Left lobe of liver (tissue), 2 donors: ENCODE measurements at regions not wholly inside any gene's neighbourhood (a gene's known extent, or its start where the extent isn't known, plus 50 kb on each side); places are given as distances from the start of the nearest gene placed in this dataset.

Experiments used
- ATAC-seq: fragments of 200-7000 bp; cut with Tn5 transposase; one replicate; pipeline ENCODE4 v1.9.1; 2020; ENCODE audit warnings: mild to moderate bottlenecking, moderate library complexity
- DNase-seq: peaks from one replicate; pipeline ENCODE4 v3.0.0-alpha.2; 2020; ENCODE audit warnings: low spot score
- donor health status: DM: no; HTN: no; CAD: no; lungs with moderate emphysema.
- donor health status: DM: no; HTN: yes; CAD: no.

- no peak for ATAC-seq
- DNase-seq = no peak
These were observed 440.8 kb upstream of the SALL3 start for GRCh38 chr18:78538669-78539440.

DNA sequence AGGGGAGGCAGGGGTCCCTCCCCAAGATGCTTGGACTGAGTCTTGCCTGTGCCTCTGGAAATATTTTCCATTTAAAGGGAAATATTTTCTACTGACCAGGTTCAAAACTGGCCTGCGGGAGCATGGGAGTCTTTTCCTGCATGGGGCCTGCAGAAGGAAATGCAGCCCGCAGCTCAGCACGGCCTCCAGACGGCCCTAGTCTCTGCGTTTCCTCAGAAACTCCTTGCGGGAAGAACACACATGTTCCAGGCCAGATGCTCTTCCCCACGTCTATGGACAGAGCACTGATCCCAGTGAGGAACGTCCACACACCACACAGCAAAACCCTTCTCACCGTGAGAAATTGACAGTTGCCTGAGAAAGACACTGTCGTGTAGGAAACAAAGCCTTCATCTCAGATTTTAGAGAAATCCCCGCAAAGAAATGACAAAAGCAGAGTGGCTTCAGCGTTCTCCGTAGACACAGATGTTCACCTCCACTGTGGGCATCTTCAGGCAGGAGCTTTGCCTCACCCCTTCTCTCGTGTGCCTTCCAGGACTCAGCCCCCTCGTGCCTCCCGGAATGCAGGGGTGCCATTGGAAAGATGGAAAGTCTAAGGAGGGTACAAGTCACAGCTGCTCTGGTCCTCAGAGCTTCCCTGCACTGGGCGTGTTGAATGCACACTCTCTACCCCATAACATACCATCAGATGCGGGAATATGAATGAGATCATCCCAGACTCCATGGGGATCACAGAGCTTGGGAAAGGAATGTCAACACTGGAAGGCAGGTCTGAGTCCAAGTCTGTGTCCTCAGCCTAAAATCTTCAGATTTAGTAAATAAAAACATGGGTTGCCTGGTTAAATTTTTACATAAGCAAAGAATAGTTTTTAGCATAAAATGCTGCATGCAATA, 438.7 kb upstream of the SALL3 start:
- DNase-seq = no peak
- no peak for ATAC-seq

DNA sequence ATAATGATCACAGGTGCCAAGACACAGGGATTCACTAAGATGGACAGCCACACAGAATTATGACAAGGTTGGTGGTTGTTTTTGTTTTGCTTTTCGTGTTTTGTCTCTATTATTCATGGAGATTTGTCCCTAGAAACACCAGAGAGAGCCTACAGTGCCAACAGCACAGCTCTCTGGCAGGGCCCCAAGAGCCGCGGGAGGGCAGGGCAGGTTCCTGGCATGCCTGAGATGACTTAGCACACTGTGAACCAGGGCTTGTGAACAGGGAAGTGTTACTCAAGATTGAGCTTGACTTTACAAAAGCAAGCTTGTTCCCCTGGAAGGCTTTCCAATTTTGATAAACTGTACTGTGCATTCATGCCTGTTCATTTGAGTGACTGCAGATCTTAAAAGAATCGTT, 437.4 kb upstream of the SALL3 start:
- ATAC-seq (peak; percentile 92), DNase-seq (peak; percentile 64)

GRCh38 chr18:78543201-78543725, 436.4 kb upstream of the SALL3 start:
- DNase-seq = no peak
- ATAC-seq = no peak

GRCh38 chr18:78546281-78546680, 433.3 kb upstream of the SALL3 start:
- ATAC-seq = no peak
- DNase-seq = no peak

GRCh38 chr18:78547817-78548216, 431.8 kb upstream of the SALL3 start:
- ATAC-seq (no peak), DNase-seq (no peak)

- no peak for DNase-seq
- no peak for ATAC-seq
These were observed 431.2 kb upstream of the SALL3 start for GRCh38 chr18:78548261-78549058.

DNA sequence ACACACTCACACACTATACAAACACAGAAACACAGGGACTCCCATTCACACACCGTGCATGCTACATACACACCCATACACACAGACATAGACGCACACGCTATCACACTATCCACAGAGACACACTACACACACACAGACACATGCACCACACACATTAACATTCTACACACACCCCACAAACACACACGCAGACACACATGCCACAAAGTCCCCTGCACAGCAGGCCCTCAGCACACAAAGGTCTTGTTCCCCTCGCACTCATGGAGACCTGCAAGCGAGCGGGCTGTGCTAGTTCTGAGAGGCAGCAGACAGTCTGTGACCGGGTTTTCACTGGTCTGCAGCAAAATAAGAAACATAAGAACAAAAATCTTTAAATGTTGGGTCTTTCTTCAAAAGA, 429.6 kb upstream of the SALL3 start:
- no peak for ATAC-seq
- DNase-seq = no peak

DNA sequence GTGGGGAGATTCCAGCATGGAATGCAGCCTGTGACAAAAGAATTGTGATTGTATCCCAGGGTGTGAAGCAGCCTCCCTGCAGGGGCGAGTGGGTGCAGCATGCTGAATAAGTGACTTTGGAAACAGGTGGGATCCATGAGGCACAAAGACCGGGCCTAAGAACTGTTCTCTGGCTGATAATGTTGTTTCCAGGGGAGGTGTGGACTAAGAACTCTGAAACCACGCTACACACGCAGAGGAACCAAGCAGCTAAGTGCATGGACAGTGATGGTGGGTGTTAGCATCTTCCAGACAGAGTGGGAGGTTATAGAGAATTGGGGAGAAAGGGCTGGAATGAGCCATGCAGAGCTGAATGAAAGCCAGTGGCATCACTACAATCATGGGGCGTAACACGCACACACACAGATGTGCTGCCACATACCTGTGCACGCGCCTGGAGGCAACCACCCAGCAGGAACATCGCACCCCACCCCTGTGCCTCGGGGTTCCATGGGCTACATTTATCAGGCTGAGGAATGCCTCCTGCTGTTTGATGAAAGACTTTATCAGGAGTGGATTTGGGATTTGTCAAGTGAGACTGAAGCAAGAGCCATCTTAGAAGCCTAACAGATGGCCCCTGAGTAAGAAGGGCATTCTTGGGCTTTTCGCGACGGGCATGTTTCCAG, 424.5 kb upstream of the SALL3 start:
- DNase-seq = no peak
- ATAC-seq = no peak

DNA sequence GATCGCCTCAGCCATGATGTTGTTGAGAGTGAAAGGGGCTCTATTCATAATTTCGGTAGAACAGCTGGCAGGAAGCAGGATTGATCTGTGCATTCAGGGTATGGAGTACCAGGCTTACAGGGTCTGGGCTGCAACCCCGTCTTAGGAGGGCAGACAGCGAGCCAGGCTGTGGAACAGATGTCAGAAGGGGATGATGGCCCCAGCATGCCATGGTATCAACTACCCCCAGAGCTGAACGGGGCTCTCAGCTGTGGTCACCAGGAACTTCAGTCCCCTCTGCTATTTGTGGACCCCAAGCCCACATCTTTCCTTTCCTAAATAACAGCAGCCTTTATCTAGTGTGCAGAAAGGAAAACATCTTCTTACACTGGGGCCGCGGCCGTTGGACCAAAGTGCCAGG, 422.2 kb upstream of the SALL3 start:
- ATAC-seq (no peak), DNase-seq (no peak)

DNA sequence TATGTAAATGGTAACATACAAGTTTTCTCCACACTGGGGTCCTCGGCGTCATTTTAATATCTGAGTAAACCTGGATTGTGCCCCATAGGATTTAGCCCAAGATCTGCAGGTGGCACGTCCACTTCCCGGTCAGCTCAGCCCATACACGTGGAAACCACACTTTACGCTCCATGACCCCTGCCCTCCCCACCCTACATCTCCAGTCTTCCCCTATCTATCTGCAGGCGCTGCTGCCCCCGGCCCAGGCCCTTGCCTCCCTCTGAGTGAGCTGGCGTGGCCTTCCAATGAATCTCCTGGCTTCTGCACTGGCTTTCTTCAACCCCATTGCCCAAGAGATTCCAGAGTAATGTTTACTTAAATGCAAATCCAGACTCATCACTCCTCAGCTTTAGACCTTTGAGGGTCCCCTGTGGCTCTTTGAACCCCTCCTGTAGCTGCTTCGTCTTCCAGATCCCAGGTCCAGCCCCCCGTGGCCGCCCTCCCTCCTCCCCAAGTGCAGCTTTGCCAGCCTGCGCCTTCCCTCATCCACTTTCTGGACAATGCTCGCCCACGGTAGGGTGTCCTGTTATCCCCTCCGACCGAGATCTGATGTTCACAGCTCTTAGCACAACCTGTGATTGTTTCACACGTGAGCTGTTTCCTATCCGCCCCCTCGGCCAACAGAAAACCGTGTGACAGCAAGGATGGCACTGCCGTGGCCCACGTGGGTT, 421.4 kb upstream of the SALL3 start:
- DNase-seq (no peak), ATAC-seq (no peak)

GRCh38 chr18:78558948-78559347, 420.7 kb upstream of the SALL3 start:
- DNase-seq (no peak), ATAC-seq (no peak)

- no peak for ATAC-seq
- no peak for DNase-seq
These were observed 420.0 kb upstream of the SALL3 start for GRCh38 chr18:78559584-78559983.

GRCh38 chr18:78561757-78562510, 417.7 kb upstream of the SALL3 start:
- ATAC-seq = no peak
- DNase-seq = no peak

DNA sequence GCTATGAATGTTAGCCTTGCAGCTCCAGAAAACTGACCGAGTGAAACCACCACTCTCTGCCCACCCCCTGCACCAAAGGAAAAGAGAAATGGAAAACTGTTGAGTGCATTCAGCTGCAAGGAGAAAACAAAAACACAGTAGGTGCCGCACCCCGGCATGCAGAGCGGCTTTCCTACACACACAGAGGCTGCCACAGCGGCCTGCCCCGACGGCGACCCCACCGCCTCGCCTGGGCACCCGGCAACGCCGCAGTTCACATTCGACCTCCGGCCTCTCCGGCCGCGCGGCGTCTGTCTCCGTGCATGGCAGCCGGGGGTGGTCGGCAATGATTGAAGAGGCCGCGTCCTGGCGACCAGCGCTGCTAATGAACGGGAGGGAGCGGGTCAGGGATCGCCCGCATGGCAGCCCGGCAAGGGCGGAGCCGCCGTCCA, 417.1 kb upstream of the SALL3 start:
- ATAC-seq (no peak), DNase-seq (no peak)

- DNase-seq (no peak), ATAC-seq (no peak)
These were observed 416.5 kb upstream of the SALL3 start for GRCh38 chr18:78563110-78563509.

DNA sequence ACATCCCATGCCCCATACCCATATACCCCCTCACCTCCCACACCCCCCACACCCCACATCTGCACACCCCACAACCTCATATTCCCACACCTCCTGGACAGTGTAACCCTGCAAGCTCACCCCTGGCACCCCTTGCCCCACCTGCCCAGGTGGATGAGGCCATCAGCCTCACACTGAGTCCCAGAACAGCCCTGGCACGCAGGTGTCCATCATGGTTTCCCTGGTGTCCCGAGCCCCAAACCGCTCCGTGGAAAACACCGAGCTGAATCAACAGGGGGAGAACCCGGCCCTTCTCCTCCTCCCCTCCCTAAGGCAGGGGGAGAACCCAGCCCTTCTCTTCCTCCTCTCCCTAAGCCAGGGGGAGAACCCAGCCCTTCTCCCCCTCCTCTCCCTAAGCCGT, 415.6 kb upstream of the SALL3 start:
- no peak for ATAC-seq
- no peak for DNase-seq

DNA sequence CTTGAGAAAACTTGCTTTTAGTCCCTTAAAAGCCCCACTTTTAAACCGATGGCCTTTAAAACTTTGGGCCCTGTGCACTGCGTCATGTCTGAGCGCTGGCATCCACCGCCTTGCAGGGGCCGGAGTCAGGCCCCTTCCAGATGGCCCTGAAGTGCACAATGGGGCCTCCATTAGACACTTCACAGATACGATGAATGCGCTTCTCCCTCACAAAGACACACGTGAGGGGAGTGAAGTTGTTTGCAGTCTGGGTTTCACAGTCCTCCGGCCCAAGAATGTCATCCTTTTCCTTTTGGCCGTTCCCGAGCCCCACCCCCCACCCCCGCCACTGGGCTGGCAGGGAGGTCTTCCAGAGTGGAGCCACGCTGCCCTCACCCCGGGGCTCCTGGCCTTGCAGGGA, 415.1 kb upstream of the SALL3 start:
- ATAC-seq (no peak), DNase-seq (no peak)

- no peak for ATAC-seq
- no peak for DNase-seq
These were observed 414.4 kb upstream of the SALL3 start for GRCh38 chr18:78565240-78565639.
